BE2C (cell line): ENCODE measurements at regions not wholly inside any gene's neighbourhood (a gene's known extent, or its start where the extent isn't known, plus 50 kb on each side); places are given as distances from the start of the nearest gene placed in this dataset.

Source experiments
- DNase-seq: peaks from one replicate; pipeline ENCODE4 v3.0.0-alpha.2; 2020
- H3K27me3 ChIP-seq: fragments of 250-450 bp; sonication (Bioruptor Pico); 2 replicates; pipeline ENCODE4 v1.5.1; 2020; ENCODE audit warnings: mild to moderate bottlenecking
- H3K36me3 ChIP-seq: fragments of 250-450 bp; sonication (Bioruptor Pico); 2 replicates; pipeline ENCODE4 v1.5.1; 2020; ENCODE audit warnings: mild to moderate bottlenecking
- H3K4me1 ChIP-seq: fragments of 250-450 bp; sonication (Bioruptor Pico); 2 replicates; pipeline ENCODE4 v1.5.1; 2020
- H3K4me3 ChIP-seq: 2 replicates; pipeline ENCODE4 v1.5.1; 2011; ENCODE audit warnings: low read depth, low read length
- H3K9me3 ChIP-seq: fragments of 250-450 bp; sonication (Bioruptor Pico); 2 replicates; pipeline ENCODE4 v1.5.1; 2020
- TF ChIP-seq, protein P1 (sequence below): IDR thresholded peaks from 2 replicates; pipeline ENCODE4 v1.5.1; 2012; ENCODE audit warnings: mild to moderate bottlenecking, low read depth, low read length

DNA sequence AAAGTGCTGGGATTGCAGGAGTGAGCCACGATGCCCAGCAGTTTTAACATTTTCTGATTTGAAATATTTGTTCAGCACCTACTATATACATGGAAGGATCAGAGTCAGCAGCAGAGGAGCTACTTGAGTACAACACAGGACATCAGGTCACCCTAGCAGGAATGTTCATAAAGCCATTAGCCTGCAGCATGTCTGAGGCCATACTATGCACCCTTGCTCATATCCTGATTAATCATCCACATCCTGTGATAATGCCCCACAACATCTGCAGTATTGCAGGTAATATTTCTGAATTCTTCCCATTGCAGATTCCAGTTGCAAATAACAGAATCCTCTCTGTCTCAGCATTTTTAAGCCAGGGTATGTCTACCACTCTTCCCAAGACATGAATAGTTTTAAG, 135.5 kb upstream of the PRNP start:
- Histone ChIP-seq H3K27me3 (no peaks in the 10 kb centered on the region; the same call in 1 of the 2 replicates), H3K9me3 (no peaks in the 10 kb centered on the region), H3K4me1 (no peaks in the 10 kb centered on the region), H3K36me3 (no peaks in the 10 kb centered on the region), H3K4me3 (no peak overlapping the region)
- TF ChIP-seq, protein P1, sequence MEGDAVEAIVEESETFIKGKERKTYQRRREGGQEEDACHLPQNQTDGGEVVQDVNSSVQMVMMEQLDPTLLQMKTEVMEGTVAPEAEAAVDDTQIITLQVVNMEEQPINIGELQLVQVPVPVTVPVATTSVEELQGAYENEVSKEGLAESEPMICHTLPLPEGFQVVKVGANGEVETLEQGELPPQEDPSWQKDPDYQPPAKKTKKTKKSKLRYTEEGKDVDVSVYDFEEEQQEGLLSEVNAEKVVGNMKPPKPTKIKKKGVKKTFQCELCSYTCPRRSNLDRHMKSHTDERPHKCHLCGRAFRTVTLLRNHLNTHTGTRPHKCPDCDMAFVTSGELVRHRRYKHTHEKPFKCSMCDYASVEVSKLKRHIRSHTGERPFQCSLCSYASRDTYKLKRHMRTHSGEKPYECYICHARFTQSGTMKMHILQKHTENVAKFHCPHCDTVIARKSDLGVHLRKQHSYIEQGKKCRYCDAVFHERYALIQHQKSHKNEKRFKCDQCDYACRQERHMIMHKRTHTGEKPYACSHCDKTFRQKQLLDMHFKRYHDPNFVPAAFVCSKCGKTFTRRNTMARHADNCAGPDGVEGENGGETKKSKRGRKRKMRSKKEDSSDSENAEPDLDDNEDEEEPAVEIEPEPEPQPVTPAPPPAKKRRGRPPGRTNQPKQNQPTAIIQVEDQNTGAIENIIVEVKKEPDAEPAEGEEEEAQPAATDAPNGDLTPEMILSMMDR = no peak
- no peak for DNase-seq

DNA sequence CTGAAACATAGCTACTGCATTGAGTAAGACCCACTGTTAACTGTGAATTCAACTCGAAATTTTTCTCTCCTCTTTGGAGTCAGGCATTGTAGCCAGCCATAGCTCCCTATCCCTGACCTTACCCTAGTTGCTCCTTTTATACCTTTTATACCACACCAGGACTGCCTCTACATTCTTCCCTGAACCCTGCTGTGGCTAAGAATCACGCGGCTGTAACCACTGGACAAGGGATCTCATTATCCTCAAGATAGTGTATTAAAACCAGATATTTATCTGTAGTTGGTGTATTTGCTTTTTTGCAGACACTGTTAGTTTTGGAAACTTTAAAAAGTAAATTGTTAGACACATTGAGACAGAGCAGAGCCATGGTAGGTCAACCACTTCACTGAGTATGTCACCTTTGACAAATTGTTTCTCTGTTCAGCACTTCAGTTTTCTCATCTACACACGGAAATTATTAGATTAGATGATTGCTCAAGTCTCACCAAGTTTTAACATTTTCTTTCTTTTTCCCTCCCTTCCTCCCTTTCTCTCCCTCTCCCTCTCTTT, 136.5 kb upstream of the PRNP start:
- TF ChIP-seq, protein P1 = no peak
- no peaks in the 10 kb centered on the region for H3K9me3 ChIP-seq
- no peak overlapping the region for H3K4me3 ChIP-seq
- DNase-seq = no peak
- H3K36me3 ChIP-seq = no peaks in the 10 kb centered on the region
- no peaks in the 10 kb centered on the region; the same call in 1 of the 2 replicates for H3K27me3 ChIP-seq
- no peaks in the 10 kb centered on the region for H3K4me1 ChIP-seq

DNA sequence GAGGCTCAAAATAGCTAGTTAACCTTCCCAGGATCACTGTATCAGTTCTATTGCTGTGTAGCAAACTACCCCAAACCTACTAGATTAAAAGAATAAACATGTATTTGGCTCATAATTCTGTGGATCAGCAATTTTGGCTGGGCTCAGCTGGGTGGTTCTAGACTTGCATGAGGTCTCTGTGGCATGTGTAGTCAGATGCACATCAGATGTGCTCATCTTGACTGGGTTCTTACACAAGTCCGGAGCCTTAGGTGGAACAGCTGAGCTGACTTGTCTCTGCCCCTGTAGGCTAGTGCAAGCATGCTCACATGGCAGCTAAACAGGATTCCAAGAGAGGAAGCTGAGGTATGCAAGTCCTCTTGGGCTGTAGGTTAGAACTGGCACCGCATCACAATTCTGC, 137.7 kb upstream of the PRNP start:
- no peaks in the 10 kb centered on the region; the same call in 1 of the 2 replicates for H3K27me3 ChIP-seq
- H3K4me3 ChIP-seq = no peak overlapping the region
- H3K36me3 ChIP-seq = no peaks in the 10 kb centered on the region
- DNase-seq = no peak
- TF ChIP-seq, protein P1 = no peak
- H3K9me3 ChIP-seq = no peaks in the 10 kb centered on the region
- no peaks in the 10 kb centered on the region for H3K4me1 ChIP-seq

DNA sequence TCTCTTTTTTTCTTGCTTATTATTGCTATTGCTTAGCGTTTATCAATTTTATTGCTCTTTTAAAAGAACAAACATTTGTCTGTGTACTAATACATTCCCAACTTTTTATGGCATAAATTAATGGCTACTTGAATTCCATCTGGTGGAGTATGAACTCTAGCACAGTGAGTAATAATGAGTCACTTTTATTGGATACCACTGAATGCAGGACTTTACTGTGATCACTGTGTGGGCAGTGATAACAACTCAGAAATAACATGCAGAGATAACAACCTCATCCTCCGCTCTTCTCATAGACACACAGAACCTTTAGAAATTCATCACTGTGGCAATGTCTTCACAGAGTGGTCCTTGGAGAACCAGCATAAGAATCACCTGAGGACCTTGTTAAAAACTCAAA, 139.5 kb upstream of the PRNP start:
- H3K9me3 ChIP-seq = no peaks in the 10 kb centered on the region
- no peaks in the 10 kb centered on the region for H3K36me3 ChIP-seq
- no peak for DNase-seq
- no peaks in the 10 kb centered on the region; the same call in 1 of the 2 replicates for H3K27me3 ChIP-seq
- H3K4me3 ChIP-seq = no peak overlapping the region
- H3K4me1 ChIP-seq = no peaks in the 10 kb centered on the region
- TF ChIP-seq, protein P1 = no peak

DNA sequence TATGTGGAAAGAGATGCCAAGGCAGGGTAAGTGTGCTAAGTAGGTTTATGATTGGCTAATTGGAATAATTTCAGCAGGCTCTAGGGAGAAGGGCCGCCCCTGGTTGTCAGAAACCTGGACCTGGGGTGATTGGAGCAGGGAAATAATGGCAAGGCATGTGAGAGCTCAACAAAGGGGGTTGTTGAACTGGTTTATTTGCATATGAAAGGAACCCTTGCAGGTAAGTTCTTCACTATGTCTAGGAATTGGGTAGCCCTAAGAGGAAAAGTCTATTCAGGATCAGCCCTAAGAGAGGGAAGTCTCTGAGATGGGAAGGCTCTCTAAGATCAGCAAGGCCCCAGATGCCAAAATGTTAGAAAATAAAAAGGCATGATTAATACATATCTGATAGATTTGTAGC, 139.9 kb upstream of the PRNP start:
- no peaks in the 10 kb centered on the region for H3K9me3 ChIP-seq
- no peaks in the 10 kb centered on the region; the same call in 1 of the 2 replicates for H3K27me3 ChIP-seq
- no peaks in the 10 kb centered on the region for H3K4me1 ChIP-seq
- TF ChIP-seq, protein P1 = no peak
- H3K36me3 ChIP-seq = no peaks in the 10 kb centered on the region
- no peak overlapping the region for H3K4me3 ChIP-seq
- no peak for DNase-seq

DNA sequence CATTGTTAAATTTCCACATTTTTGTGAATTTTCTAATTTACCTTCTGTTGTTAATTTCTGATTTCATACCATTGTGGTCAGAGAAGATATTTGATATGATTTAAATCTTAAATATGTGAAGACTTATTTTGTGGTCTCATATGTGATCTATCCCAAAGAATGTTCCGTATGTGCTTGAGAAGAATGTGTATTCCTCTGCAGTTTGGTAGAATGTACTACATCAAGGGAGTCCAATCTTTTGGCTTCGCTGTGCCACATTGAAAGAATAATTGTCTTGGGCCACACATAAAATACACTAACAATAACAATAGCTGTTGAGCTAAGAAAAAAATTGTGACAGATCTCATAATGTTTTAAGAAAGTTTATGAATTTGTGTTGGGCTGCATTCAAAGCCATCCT, 140.7 kb upstream of the PRNP start:
- Histone ChIP-seq H3K9me3 (no peaks in the 10 kb centered on the region), H3K36me3 (no peaks in the 10 kb centered on the region), H3K4me1 (no peaks in the 10 kb centered on the region), H3K27me3 (no peaks in the 10 kb centered on the region; the same call in 1 of the 2 replicates), H3K4me3 (no peak overlapping the region)
- DNase-seq = no peak
- TF ChIP-seq, protein P1 = no peak
